DOHH2 (cell line): ENCODE measurements at regions not wholly inside any gene's neighbourhood (a gene's known extent, or its start where the extent isn't known, plus 50 kb on each side); places are given as distances from the start of the nearest gene placed in this dataset.

Experiments
- H3F3A ChIP-seq: fragments of 200-600 bp; sonication (generic), shearing (Covaris generic); 2 replicates; pipeline ENCODE4 v1.6.0; 2016; ENCODE audit warnings: antibody characterized with exemption, mild to moderate bottlenecking; ENCODE audit not compliant: control insufficient read depth, insufficient read depth
- H3K27ac ChIP-seq: fragments of 200-600 bp; sonication (generic); 2 replicates; pipeline ENCODE4 v1.5.1; 2014; ENCODE audit warnings: low read depth, mild to moderate bottlenecking, low read length, moderate library complexity
- H3K27me3 ChIP-seq: fragments of 200-600 bp; sonication (generic); 2 replicates; pipeline ENCODE4 v1.6.1; 2014; ENCODE audit warnings: mild to moderate bottlenecking, low read length, mixed read lengths; ENCODE audit not compliant: control insufficient read depth
- H3K36me3 ChIP-seq: fragments of 200-600 bp; sonication (generic); 2 replicates; pipeline ENCODE4 v1.6.1; 2014; ENCODE audit warnings: mild to moderate bottlenecking, low read length, moderate library complexity, mixed read lengths; ENCODE audit not compliant: control insufficient read depth
- H3K4me1 ChIP-seq: fragments of 200-600 bp; sonication (generic); 2 replicates; pipeline ENCODE4 v1.6.1; 2014; ENCODE audit warnings: mild to moderate bottlenecking, low read length, mixed read lengths; ENCODE audit not compliant: control insufficient read depth
- H3K4me2 ChIP-seq: fragments of 200-600 bp; sonication (generic); 2 replicates; pipeline ENCODE4 v1.6.0; 2014; ENCODE audit warnings: mild to moderate bottlenecking, low read length, moderate library complexity
- H3K4me3 ChIP-seq: fragments of 200-600 bp; sonication (generic); 2 replicates; pipeline ENCODE4 v1.5.1; 2014; ENCODE audit warnings: mild to moderate bottlenecking, low read length, mixed read lengths
- H3K79me2 ChIP-seq: fragments of 200-600 bp; sonication (generic); 2 replicates; pipeline ENCODE4 v1.6.1; 2014; ENCODE audit warnings: mild to moderate bottlenecking, low read length, mixed read lengths; ENCODE audit not compliant: control insufficient read depth
- H3K9me2 ChIP-seq: fragments of 200-600 bp; sonication (generic); replicated peaks from 2 replicates; pipeline ENCODE4 v1.6.1; 2014; ENCODE audit warnings: mild to moderate bottlenecking, low read length, mixed read lengths; ENCODE audit not compliant: control insufficient read depth
- H3K9me3 ChIP-seq: fragments of 200-600 bp; sonication (generic); 2 replicates; pipeline ENCODE4 v1.6.1; 2014; ENCODE audit warnings: antibody characterized with exemption, low read length, mixed read lengths; ENCODE audit not compliant: control insufficient read depth, insufficient read depth
- H4K20me1 ChIP-seq: fragments of 200-600 bp; sonication (generic); 2 replicates; pipeline ENCODE4 v1.6.0; 2014; ENCODE audit warnings: low read depth, mild to moderate bottlenecking, antibody characterized with exemption, low read length, moderate library complexity; ENCODE audit not compliant: control insufficient read depth, insufficient read depth
- CTCF ChIP-seq: fragments of 200-600 bp; sonication (generic); IDR thresholded peaks from one replicate; pipeline ENCODE4 v1.5.1; 2014; ENCODE audit warnings: antibody characterized with exemption, mild to moderate bottlenecking, low read depth, low read length; ENCODE audit not compliant: poor library complexity, severe bottlenecking
- EZH2phosphoT487 ChIP-seq: fragments of 200-600 bp; sonication (generic); IDR thresholded peaks from 2 replicates; pipeline ENCODE4 v1.6.1; 2017; ENCODE audit warnings: borderline replicate concordance, mild to moderate bottlenecking, antibody characterized with exemption, low read length, moderate library complexity, mixed read lengths

DNA sequence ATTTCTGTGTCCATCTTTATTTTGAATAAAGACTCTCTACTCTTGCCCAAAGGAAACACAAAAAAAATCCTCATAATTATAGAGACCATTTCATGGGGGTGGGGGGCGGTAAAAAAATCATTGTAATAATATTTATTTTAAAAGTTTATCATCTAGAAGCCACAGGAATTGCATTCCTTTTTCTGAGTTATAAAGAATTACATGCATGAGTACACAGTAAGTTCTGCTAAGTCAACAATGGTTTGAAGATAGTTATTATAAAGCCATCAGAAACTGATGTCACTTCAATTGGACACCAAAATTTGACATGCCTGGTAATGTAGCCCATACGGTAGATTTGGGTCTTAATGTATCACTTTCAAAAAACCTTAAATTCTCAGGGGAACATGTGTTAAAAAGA lies 478.1 kb upstream of the NR5A2 start:
- no peak overlapping the region for H3K4me2 ChIP-seq
- no peak overlapping the region for H3K4me3 ChIP-seq
- H3K27ac ChIP-seq = no peak overlapping the region
- no peaks in the 10 kb centered on the region for H3K4me1 ChIP-seq
- no peaks in the 10 kb centered on the region for H3K79me2 ChIP-seq
- H4K20me1 ChIP-seq = no peaks in the 10 kb centered on the region
- H3K36me3 ChIP-seq = no peaks in the 10 kb centered on the region
- TF ChIP-seq CTCF (no peak), EZH2phosphoT487 (no peak)
- H3K9me3 ChIP-seq = no peaks in the 10 kb centered on the region
- H3F3A ChIP-seq = no peaks in the 10 kb centered on the region
- no peaks in the 10 kb centered on the region for H3K9me2 ChIP-seq
- no peaks in the 10 kb centered on the region for H3K27me3 ChIP-seq

DNA sequence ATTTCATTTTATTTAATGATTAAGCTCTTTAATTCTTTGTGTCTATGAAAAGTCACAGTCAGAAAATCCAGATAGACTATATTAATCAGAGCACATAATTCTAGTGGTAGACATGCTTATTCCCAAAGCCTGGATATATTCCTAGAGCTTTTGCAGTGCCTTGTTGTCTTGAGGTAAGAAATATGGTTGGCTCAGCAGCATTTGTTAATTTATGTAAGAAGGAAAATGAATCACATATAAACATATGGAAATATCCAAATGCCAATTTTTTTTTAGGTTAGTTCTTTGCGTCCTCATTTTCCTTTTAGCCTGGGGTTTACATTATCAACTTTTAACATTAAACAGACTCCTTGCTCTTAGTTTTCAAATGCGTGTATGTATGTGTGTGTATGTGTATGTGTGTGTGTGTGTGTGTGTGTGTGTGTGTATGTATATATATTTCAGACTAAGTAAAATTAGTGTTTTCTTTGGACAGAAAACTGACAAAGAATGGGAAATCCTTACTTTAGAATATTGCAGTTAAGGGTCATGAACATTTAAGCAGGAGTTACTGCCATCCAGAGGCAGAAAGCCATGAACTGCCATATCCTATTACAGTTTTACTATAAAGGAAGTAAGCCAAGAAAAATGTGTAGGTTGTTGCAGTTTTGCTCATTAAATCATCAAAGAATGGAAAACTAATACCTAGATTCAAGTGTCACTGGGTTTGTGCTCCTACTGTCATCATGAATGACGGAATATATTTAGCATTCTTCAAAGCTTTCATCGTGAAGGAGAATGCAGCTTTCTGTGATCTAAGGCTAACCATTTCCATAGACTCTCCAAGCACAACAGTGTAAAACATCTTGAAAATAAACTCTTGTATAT lies 477.1 kb upstream of the NR5A2 start:
- H3K27ac ChIP-seq = no peak overlapping the region
- H3K36me3 ChIP-seq = no peaks in the 10 kb centered on the region

DNA sequence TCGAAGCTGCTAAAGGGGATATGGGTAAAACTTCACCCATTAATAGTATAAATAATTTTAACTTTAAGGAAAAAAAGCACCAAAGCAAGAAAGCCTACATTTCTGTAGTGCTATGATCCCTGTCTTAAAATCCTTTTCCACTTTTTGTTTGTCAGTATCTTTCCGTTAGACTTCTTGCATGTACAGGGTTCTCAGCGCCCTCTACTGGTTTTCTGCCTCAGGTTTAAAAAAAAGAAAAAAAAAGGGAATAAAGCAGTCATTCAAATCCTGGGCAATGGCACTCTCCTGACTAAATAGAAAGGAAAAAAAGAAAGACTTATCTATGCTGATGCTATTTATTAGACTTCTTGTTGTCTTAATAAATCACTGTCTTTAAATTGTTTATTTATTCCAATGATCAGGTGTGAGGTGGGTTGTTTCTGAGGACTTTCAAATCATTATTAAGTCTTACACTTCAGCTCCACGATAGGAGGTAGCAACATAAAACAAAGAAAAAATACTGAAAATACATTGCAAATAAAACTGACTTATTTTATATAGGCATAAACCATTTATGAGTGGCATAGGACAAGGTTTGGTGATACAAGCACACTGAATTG lies 475.4 kb upstream of the NR5A2 start:
- Histone ChIP-seq H3K9me2 (no peaks in the 10 kb centered on the region), H3K27ac (no peak overlapping the region), H3K4me3 (no peak overlapping the region), H3F3A (no peaks in the 10 kb centered on the region), H3K4me2 (no peak overlapping the region), H3K27me3 (no peaks in the 10 kb centered on the region), H3K4me1 (no peaks in the 10 kb centered on the region), H4K20me1 (no peaks in the 10 kb centered on the region), H3K9me3 (no peaks in the 10 kb centered on the region), H3K36me3 (no peaks in the 10 kb centered on the region), H3K79me2 (no peaks in the 10 kb centered on the region)
- no peak for TF ChIP-seq EZH2phosphoT487
- TF ChIP-seq CTCF = peak; percentile 77

More for the DNA sequence above, 477.1 kb upstream of the NR5A2 start:
- H3K9me3 ChIP-seq = no peaks in the 10 kb centered on the region
- H3K79me2 ChIP-seq = no peaks in the 10 kb centered on the region
- no peaks in the 10 kb centered on the region for H4K20me1 ChIP-seq
- no peak overlapping the region for H3K4me2 ChIP-seq
- no peak overlapping the region for H3K4me3 ChIP-seq
- TF ChIP-seq EZH2phosphoT487 (no peak), CTCF (peak; percentile 39)
- H3K27me3 ChIP-seq = no peaks in the 10 kb centered on the region
- H3F3A ChIP-seq = no peaks in the 10 kb centered on the region
- no peaks in the 10 kb centered on the region for H3K4me1 ChIP-seq
- no peaks in the 10 kb centered on the region for H3K9me2 ChIP-seq
